ENCODE measurements at regions not wholly inside any gene's neighbourhood (a gene's known extent, or its start where the extent isn't known, plus 50 kb on each side); places are given as distances from the start of the nearest gene placed in this dataset.

- DNase-seq, result no peak
Observed at GRCh38 chr2:105592288-105592687, 152.4 kb upstream of the NCK2 start.

- DNase-seq, result no peak
Observed at GRCh38 chr2:105590780-105591660, 153.7 kb upstream of the NCK2 start.

GRCh38 chr2:105588581-105588980, 156.1 kb upstream of the NCK2 start:
- DNase-seq, result no peak

- no peak for DNase-seq
Observed at GRCh38 chr2:105587637-105588036, 157.1 kb upstream of the NCK2 start.

- peak; percentile 5 for DNase-seq
Observed at GRCh38 chr2:105584435-105585010, 160.2 kb upstream of the NCK2 start.

GRCh38 chr2:105582952-105583660, 161.6 kb upstream of the NCK2 start:
- DNase-seq, result no peak

GRCh38 chr2:105581555-105581944, 163.2 kb upstream of the NCK2 start:
- DNase-seq, result no peak

- peak; percentile 30 for DNase-seq
Observed at GRCh38 chr2:105580870-105581554, 163.7 kb upstream of the NCK2 start.

- no peak for DNase-seq
Observed at GRCh38 chr2:105580216-105580615, 164.5 kb upstream of the NCK2 start.

- DNase-seq, result no peak
Observed at GRCh38 chr2:105578166-105578565, 166.5 kb upstream of the NCK2 start.

GRCh38 chr2:105577762-105578161, 166.9 kb upstream of the NCK2 start:
- DNase-seq, result no peak

- DNase-seq, result peak; percentile 75
Observed at GRCh38 chr2:105576440-105577241, 168.1 kb upstream of the NCK2 start.

- no peak for DNase-seq
Observed at GRCh38 chr2:105576050-105576439, 168.7 kb upstream of the NCK2 start.

- DNase-seq, result no peak
Observed at GRCh38 chr2:105575499-105576025, 169.2 kb upstream of the NCK2 start.

GRCh38 chr2:105574796-105575344, 169.8 kb upstream of the NCK2 start:
- DNase-seq, result no peak

GRCh38 chr2:105573910-105574655, 170.6 kb upstream of the NCK2 start:
- DNase-seq, result no peak

- DNase-seq, result no peak
Observed at GRCh38 chr2:105573490-105573889, 171.2 kb upstream of the NCK2 start.

- no peak for DNase-seq
Observed at GRCh38 chr2:105571445-105571987, 172.7 kb upstream of the FHL2 start.

- DNase-seq, result no peak
Observed at GRCh38 chr2:105570757-105571156, 171.9 kb upstream of the FHL2 start.

GRCh38 chr2:105570326-105570725, 171.5 kb upstream of the FHL2 start:
- DNase-seq, result no peak

Data from fibroblast of skin of back (primary cell).